Activated T-cell treated with anti-CD3 and anti-CD28 coated beads, Interleukin-2, amount 50 U/mL, for 72 hours (primary cell): ENCODE measurements at regions not wholly inside any gene's neighbourhood (a gene's known extent, or its start where the extent isn't known, plus 50 kb on each side); places are given as distances from the start of the nearest gene placed in this dataset.

ENCODE experiments used
- ATAC-seq, 2 donors: fragments of 150-1000 bp; cut with Tn5 transposase; replicated peaks in 1 of 2; 2 replicates each; pipeline ENCODE4 v1.10.0; 2021; ENCODE audit warnings: moderate library complexity in 2 of 2, mild to moderate bottlenecking in 1 of 2
- DNase-seq, 2 donors: peaks; one replicate each; pipeline ENCODE4 v3.0.0; 2021 to 2022; ENCODE audit warnings: mixed read lengths in 1 of 2
- H3K27ac Mint-ChIP-seq: one replicate; pipeline ENCODE4 v1.8.0; 2022; ENCODE audit warnings: mild to moderate bottlenecking, moderate library complexity, mixed read lengths
- H3K27me3 Mint-ChIP-seq: one replicate; pipeline ENCODE4 v1.8.0; 2022; ENCODE audit warnings: low read depth, mixed read lengths
- H3K36me3 Mint-ChIP-seq, 2 donors: one replicate each; pipeline ENCODE4 v1.8.0; 2022; ENCODE audit warnings: mixed read lengths in 2 of 2, mild to moderate bottlenecking in 1 of 2; ENCODE audit not compliant: insufficient read depth in 2 of 2
- H3K4me1 Mint-ChIP-seq: one replicate; pipeline ENCODE4 v1.8.0; 2022; ENCODE audit warnings: low read depth, mixed read lengths
- H3K4me3 Mint-ChIP-seq, 2 donors: one replicate each; pipeline ENCODE4 v1.8.0; 2022; ENCODE audit warnings: mild to moderate bottlenecking in 2 of 2, mixed read lengths in 2 of 2, moderate library complexity in 2 of 2
- H3K9me3 Mint-ChIP-seq, 2 donors: one replicate each; pipeline ENCODE4 v1.8.0; 2022; ENCODE audit warnings: mixed read lengths in 2 of 2

- H3K27me3 Mint-ChIP-seq = no peaks in the 10 kb centered on the region
- H3K36me3 Mint-ChIP-seq = no peaks in the 10 kb centered on the region
- ATAC-seq = no peak
- no peak overlapping the region for H3K27ac Mint-ChIP-seq
- no peaks in the 10 kb centered on the region for H3K4me1 Mint-ChIP-seq
- no peak overlapping the region for H3K4me3 Mint-ChIP-seq
- no peak for DNase-seq
- peaks cover 0 to 3% of the 10 kb centered on the region in 2 donors for H3K9me3 Mint-ChIP-seq
Measured at GRCh38 chr18:73059280-73059679, 191.5 kb upstream of the NETO1 start.

GRCh38 chr18:73047688-73048087 lies 179.9 kb upstream of the NETO1 start:
- Mint-ChIP-seq H3K27me3 (no peaks in the 10 kb centered on the region), H3K36me3 (no peaks in the 10 kb centered on the region), H3K27ac (no peak overlapping the region), H3K9me3 (peaks cover 8 to 10% of the 10 kb centered on the region in 2 donors), H3K4me1 (no peaks in the 10 kb centered on the region), H3K4me3 (no peak overlapping the region)
- DNase-seq (no peak), ATAC-seq (no peak)

GRCh38 chr18:73045037-73045436 lies 177.2 kb upstream of the NETO1 start:
- DNase-seq (no peak), ATAC-seq (no peak)
- Mint-ChIP-seq H3K4me3 (no peak overlapping the region), H3K27me3 (no peaks in the 10 kb centered on the region), H3K27ac (no peak overlapping the region), H3K4me1 (no peaks in the 10 kb centered on the region), H3K9me3 (peaks cover 10 to 12% of the 10 kb centered on the region in 2 donors), H3K36me3 (no peaks in the 10 kb centered on the region)

- Mint-ChIP-seq H3K9me3 (peaks cover 12 to 15% of the 10 kb centered on the region in 2 donors), H3K36me3 (no peaks in the 10 kb centered on the region), H3K4me1 (no peaks in the 10 kb centered on the region), H3K4me3 (no peak overlapping the region), H3K27ac (no peak overlapping the region), H3K27me3 (no peaks in the 10 kb centered on the region)
- no peak for DNase-seq
- no peak for ATAC-seq
Measured at GRCh38 chr18:73043611-73044010, 175.8 kb upstream of the NETO1 start.

GRCh38 chr18:73043211-73043610 lies 175.4 kb upstream of the NETO1 start:
- H3K27ac Mint-ChIP-seq = no peak overlapping the region
- ATAC-seq (no peak), DNase-seq (no peak)
- no peak overlapping the region for H3K4me3 Mint-ChIP-seq
- no peaks in the 10 kb centered on the region for H3K36me3 Mint-ChIP-seq
- H3K9me3 Mint-ChIP-seq = peaks cover 12 to 19% of the 10 kb centered on the region in 2 donors
- no peaks in the 10 kb centered on the region for H3K27me3 Mint-ChIP-seq
- H3K4me1 Mint-ChIP-seq = no peaks in the 10 kb centered on the region

- no peaks in the 10 kb centered on the region for H3K27me3 Mint-ChIP-seq
Measured at GRCh38 chr18:73040247-73040646, 172.5 kb upstream of the NETO1 start.

GRCh38 chr18:73038336-73038735 lies 170.5 kb upstream of the NETO1 start:
- Mint-ChIP-seq H3K4me1 (no peaks in the 10 kb centered on the region), H3K27ac (peak overlapping the region; percentile 36)

More at GRCh38 chr18:73040247-73040646, 172.5 kb upstream of the NETO1 start:
- DNase-seq (no peak), ATAC-seq (no peak)
- H3K4me3 Mint-ChIP-seq = no peak overlapping the region
- H3K36me3 Mint-ChIP-seq = no peaks in the 10 kb centered on the region
- peaks cover 8 to 13% of the 10 kb centered on the region in 2 donors for H3K9me3 Mint-ChIP-seq
- H3K4me1 Mint-ChIP-seq = no peaks in the 10 kb centered on the region
- H3K27ac Mint-ChIP-seq = no peak overlapping the region

GRCh38 chr18:73023975-73024374 lies 156.2 kb upstream of the NETO1 start:
- Mint-ChIP-seq H3K4me1 (no peaks in the 10 kb centered on the region), H3K27ac (no peak overlapping the region), H3K27me3 (no peaks in the 10 kb centered on the region), H3K9me3 (peaks cover 10 to 17% of the 10 kb centered on the region in 2 donors), H3K4me3 (no peak overlapping the region), H3K36me3 (peaks cover 0 to under 1% of the 10 kb centered on the region in 2 donors)
- DNase-seq (no peak), ATAC-seq (no peak)

More at GRCh38 chr18:73038336-73038735, 170.5 kb upstream of the NETO1 start:
- no peak overlapping the region for H3K4me3 Mint-ChIP-seq
- peaks cover 8 to 13% of the 10 kb centered on the region in 2 donors for H3K9me3 Mint-ChIP-seq
- H3K27me3 Mint-ChIP-seq = no peaks in the 10 kb centered on the region
- no peaks in the 10 kb centered on the region for H3K36me3 Mint-ChIP-seq
- no peak for ATAC-seq
- DNase-seq = no peak

GRCh38 chr18:73009691-73010090 lies 141.9 kb upstream of the NETO1 start:
- Mint-ChIP-seq H3K27ac (no peak overlapping the region), H3K4me1 (no peaks in the 10 kb centered on the region), H3K36me3 (no peaks in the 10 kb centered on the region), H3K4me3 (no peak overlapping the region), H3K27me3 (no peaks in the 10 kb centered on the region), H3K9me3 (peaks cover 1 to 3% of the 10 kb centered on the region in 2 donors)
- ATAC-seq (no peak), DNase-seq (no peak)

GRCh38 chr18:73007915-73008308 lies 140.1 kb upstream of the NETO1 start:
- Mint-ChIP-seq H3K9me3 (peaks cover 3% of the 10 kb centered on the region in 2 donors), H3K4me1 (no peaks in the 10 kb centered on the region), H3K4me3 (no peak overlapping the region), H3K27me3 (no peaks in the 10 kb centered on the region), H3K36me3 (no peaks in the 10 kb centered on the region), H3K27ac (no peak overlapping the region)
- DNase-seq (no peak), ATAC-seq (no peak)

GRCh38 chr18:73007195-73007914 lies 139.6 kb upstream of the NETO1 start:
- no peak overlapping the region for H3K27ac Mint-ChIP-seq
- ATAC-seq (no peak), DNase-seq (no peak)
- H3K9me3 Mint-ChIP-seq = peaks cover 0 to 3% of the 10 kb centered on the region in 2 donors
- no peaks in the 10 kb centered on the region for H3K27me3 Mint-ChIP-seq
- H3K36me3 Mint-ChIP-seq = no peaks in the 10 kb centered on the region
- no peak overlapping the region for H3K4me3 Mint-ChIP-seq
- no peaks in the 10 kb centered on the region for H3K4me1 Mint-ChIP-seq

GRCh38 chr18:73006331-73006730 lies 138.5 kb upstream of the NETO1 start:
- peaks cover 0 to 3% of the 10 kb centered on the region in 2 donors for H3K9me3 Mint-ChIP-seq
- H3K27ac Mint-ChIP-seq = no peak overlapping the region
- H3K36me3 Mint-ChIP-seq = no peaks in the 10 kb centered on the region
- H3K4me1 Mint-ChIP-seq = no peaks in the 10 kb centered on the region
- H3K27me3 Mint-ChIP-seq = no peaks in the 10 kb centered on the region
- no peak for ATAC-seq
- DNase-seq = no peak
- H3K4me3 Mint-ChIP-seq = no peak overlapping the region

GRCh38 chr18:73004260-73004659 lies 136.5 kb upstream of the NETO1 start:
- Mint-ChIP-seq H3K27ac (no peak overlapping the region), H3K27me3 (no peaks in the 10 kb centered on the region), H3K36me3 (no peaks in the 10 kb centered on the region), H3K4me3 (no peak overlapping the region), H3K9me3 (peaks cover 0 to 3% of the 10 kb centered on the region in 2 donors), H3K4me1 (no peaks in the 10 kb centered on the region)
- DNase-seq (no peak), ATAC-seq (no peak)
